Ovary (tissue), 3 donors: ENCODE measurements at regions not wholly inside any gene's neighbourhood (a gene's known extent, or its start where the extent isn't known, plus 50 kb on each side); places are given as distances from the start of the nearest gene placed in this dataset.

Experiments used
- EP300 ChIP-seq: sonication (generic); formaldehyde crosslinking; IDR thresholded peaks from one replicate; pipeline ENCODE4 v1.6.1; 2017; ENCODE audit warnings: antibody characterized with exemption
- POLR2A ChIP-seq: fragments of 450-650 bp; IDR thresholded peaks from one replicate; pipeline ENCODE4 v1.6.1; 2017; ENCODE audit warnings: antibody characterized with exemption, mild to moderate bottlenecking, moderate library complexity
- TF ChIP-seq, protein P1 (sequence below), 3 donors: fragments of 450-650 bp in 2 of 3; fragments of 200-600 bp in 1 of 3; IDR thresholded peaks; one replicate each; pipeline versions ENCODE4 v1.5.1 to v1.8.0; 2016 to 2022; ENCODE audit warnings: antibody characterized with exemption in 3 of 3, mild to moderate bottlenecking in 1 of 3
- donor health status: DM: no; HTN: no; CAD: no.

DNA sequence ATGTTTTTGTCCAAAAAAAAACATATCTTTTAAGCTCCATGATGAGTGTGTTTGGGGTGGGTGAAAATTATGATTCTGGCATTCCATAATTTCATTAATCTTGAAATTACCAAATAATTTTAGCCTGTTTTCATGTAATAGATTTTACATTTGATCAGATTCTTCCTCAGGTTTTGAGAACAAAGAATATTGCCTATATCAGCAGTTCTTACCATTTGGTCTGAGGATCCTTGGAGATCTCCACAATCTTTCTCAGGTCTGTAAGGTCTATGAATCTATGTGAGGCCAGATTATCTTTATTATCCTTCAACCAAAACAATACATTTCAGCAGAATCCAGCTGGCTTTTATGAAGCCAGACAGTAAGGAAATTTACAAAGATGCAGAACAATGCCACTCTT is 373.3 kb upstream of the E2F7 start:
- TF ChIP-seq, protein P1, sequence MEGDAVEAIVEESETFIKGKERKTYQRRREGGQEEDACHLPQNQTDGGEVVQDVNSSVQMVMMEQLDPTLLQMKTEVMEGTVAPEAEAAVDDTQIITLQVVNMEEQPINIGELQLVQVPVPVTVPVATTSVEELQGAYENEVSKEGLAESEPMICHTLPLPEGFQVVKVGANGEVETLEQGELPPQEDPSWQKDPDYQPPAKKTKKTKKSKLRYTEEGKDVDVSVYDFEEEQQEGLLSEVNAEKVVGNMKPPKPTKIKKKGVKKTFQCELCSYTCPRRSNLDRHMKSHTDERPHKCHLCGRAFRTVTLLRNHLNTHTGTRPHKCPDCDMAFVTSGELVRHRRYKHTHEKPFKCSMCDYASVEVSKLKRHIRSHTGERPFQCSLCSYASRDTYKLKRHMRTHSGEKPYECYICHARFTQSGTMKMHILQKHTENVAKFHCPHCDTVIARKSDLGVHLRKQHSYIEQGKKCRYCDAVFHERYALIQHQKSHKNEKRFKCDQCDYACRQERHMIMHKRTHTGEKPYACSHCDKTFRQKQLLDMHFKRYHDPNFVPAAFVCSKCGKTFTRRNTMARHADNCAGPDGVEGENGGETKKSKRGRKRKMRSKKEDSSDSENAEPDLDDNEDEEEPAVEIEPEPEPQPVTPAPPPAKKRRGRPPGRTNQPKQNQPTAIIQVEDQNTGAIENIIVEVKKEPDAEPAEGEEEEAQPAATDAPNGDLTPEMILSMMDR (IDR thresholded peaks at IDR 0.05), result no peak
- TF ChIP-seq POLR2A, result no peak
- TF ChIP-seq EP300, result no peak
